ENCODE measurements at regions not wholly inside any gene's neighbourhood (a gene's known extent, or its start where the extent isn't known, plus 50 kb on each side); places are given as distances from the start of the nearest gene placed in this dataset.

DNA sequence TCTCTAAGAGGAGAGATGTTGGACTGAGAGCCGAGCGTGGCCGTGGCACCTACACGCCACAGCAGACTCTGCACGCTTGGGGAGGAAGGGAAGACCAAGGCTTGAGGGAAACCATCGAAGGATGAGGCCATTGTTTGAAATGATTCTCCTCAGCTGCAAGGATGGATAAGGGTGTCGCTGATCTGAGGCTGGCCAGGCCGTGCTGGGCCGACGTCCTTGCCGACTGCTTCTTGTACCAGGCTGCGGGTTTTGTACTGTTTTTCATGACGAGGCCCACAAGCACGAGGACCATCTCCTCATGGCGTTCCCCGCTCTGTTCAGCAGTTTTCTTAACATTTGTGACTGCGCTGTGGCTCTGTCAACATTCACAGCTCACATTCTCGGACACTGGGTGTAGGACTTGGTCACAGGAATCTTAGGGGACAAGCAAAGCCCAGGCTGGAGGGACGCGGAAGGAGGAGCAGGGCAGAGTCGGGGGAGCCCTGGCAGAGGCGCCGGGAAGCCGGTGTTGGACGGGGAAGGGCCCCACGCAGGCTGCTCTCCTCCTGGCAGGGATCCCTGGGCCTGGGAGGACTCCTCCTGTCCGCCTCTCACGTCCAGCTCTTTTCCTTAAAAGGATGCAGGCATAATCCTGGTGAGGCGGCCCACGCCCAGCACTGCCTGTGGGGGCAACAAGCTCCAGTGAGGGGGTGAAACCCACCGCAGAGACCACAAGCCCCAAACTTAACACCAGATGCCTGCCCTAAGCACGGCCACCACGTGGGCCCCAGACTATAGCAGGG lies 259.0 kb upstream of the SALL3 start:
- no peaks in the 10 kb centered on the region for H3K9me3 Mint-ChIP-seq
- H3K36me3 Mint-ChIP-seq (ENCODE audit: low read depth) = no peaks in the 10 kb centered on the region
- H3K4me3 Mint-ChIP-seq = no peak overlapping the region
- no peaks in the 10 kb centered on the region for H3K4me1 Mint-ChIP-seq
- no peak overlapping the region for H3K27ac Mint-ChIP-seq
- peaks cover 23% of the 10 kb centered on the region for H3K27me3 Mint-ChIP-seq
- no peak for ATAC-seq (replicated peaks)

DNA sequence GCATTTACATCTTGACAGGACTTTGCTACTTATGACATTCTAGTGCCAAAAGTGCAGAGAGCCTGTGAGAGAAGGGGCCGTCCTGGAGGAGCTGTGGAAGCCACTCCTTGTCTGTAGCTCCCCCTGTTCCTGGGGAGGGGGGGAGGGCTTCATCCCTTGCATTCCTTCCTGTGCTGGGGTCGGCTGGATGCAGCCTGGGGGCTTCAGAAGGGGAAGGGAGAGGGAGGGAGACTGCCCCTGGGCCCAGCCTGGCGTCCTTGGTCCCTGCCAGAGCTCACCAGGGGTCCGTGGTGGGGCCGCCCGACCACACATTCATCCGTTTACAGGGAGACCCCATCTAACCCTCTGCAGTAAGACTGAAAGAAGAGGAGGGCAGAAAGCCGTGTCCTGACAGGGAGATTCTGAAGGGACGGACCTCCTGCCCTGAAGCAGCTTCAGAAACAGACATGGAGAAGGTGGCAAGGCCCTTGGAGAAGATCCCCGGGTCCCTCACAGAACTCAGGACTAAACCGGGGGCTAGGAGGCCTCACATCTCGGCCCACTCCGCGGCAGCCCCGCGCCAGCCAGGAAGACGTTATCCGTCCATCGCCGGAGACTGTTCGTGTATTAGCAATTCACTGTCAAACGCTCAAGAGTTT lies 258.3 kb upstream of the SALL3 start:
- H3K4me3 Mint-ChIP-seq = no peak overlapping the region
- no peaks in the 10 kb centered on the region for H3K4me1 Mint-ChIP-seq
- H3K27me3 Mint-ChIP-seq = peaks cover 23% of the 10 kb centered on the region
- no peaks in the 10 kb centered on the region for H3K9me3 Mint-ChIP-seq
- ATAC-seq (replicated peaks) = no peak
- H3K36me3 Mint-ChIP-seq (ENCODE audit: low read depth) = no peaks in the 10 kb centered on the region
- no peak overlapping the region for H3K27ac Mint-ChIP-seq

DNA sequence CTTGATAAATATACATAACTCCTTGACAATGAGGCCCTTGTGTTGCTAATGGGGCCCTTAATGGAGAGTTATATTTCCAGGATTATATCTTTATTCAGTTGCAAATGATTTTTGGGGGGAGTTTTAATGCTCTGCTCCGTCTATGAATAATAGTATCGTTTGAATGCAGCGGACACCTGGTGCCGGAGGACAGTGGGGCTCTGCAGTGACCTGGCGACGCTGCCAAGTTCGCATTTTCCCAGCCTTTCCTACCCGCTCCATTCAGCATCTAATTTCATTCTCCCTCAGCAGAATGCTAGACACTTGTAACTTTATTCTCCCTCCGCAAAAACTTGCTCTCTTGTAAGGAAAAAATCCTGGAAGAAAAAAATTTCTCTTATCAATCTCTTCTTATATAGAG lies 257.6 kb upstream of the SALL3 start:
- no peak for ATAC-seq (replicated peaks)
- Mint-ChIP-seq H3K27me3 (peaks cover 23% of the 10 kb centered on the region), H3K27ac (no peak overlapping the region), H3K36me3 (ENCODE audit: low read depth) (no peaks in the 10 kb centered on the region), H3K4me1 (no peaks in the 10 kb centered on the region), H3K9me3 (no peaks in the 10 kb centered on the region), H3K4me3 (no peak overlapping the region)

DNA sequence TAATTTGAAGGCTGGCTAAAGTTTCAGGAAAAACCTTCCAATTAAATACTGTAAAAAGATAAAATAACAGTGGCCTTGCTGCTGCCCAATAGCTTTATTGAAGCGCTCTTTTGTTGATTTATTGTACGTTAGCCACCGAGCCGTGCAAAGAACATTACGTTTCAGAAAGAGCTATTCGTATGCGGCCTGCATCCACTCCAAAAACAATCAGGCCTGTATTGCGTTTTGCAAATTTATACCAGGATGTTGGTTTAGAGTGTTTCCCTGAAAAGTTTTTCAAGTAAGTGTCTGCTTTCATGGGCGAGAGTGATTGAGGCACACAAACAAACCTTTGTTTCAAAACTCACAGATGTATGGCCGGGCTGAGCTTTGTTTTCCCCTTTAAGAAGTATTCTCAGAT lies 257.2 kb upstream of the SALL3 start:
- Mint-ChIP-seq H3K27ac (no peak overlapping the region), H3K4me1 (no peaks in the 10 kb centered on the region), H3K4me3 (no peak overlapping the region), H3K9me3 (no peaks in the 10 kb centered on the region), H3K27me3 (peaks cover 23% of the 10 kb centered on the region), H3K36me3 (ENCODE audit: low read depth) (no peaks in the 10 kb centered on the region)
- ATAC-seq (replicated peaks) = no peak

DNA sequence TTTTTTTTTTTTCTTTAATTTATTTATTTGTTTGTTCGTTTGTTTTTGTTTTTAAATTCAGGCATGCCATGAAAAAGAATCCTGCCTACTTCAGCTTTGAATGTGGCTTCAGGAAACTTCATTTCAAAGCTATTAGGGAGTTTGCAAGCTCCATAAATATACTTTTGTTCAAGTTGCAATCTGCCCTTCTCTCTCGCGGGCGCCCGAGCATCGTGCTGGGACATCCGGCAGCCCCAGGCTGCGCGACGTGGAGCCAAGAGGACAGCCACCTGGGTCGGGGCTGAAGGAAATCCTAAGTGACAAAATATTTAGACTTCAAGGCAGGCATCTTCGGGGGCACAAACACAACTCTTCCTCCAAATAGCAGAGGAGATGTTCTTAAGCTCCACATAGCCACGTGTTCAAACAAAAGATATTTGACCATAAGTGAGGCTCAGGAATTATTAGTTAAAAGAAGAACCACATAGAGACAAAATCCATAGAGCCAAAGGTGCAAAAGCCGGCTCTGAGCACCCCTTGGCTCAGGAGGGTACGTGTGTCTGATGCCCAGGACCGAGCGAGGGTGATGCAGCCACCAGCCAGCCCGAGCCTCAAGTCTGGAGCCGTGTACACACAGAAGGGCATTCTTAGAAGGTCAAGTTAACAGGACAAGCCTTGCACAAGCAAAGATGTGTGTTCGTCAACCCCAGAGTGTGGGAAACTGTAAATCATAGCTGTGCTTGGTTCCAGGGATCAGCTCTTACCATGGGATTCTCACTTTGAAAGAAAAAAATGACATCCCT lies 256.5 kb upstream of the SALL3 start:
- H3K27me3 Mint-ChIP-seq = peaks cover 23% of the 10 kb centered on the region
- no peaks in the 10 kb centered on the region for H3K4me1 Mint-ChIP-seq
- no peaks in the 10 kb centered on the region for H3K36me3 Mint-ChIP-seq (ENCODE audit: low read depth)
- no peak for ATAC-seq (replicated peaks)
- H3K27ac Mint-ChIP-seq = no peak overlapping the region
- no peak overlapping the region for H3K4me3 Mint-ChIP-seq
- H3K9me3 Mint-ChIP-seq = no peaks in the 10 kb centered on the region

DNA sequence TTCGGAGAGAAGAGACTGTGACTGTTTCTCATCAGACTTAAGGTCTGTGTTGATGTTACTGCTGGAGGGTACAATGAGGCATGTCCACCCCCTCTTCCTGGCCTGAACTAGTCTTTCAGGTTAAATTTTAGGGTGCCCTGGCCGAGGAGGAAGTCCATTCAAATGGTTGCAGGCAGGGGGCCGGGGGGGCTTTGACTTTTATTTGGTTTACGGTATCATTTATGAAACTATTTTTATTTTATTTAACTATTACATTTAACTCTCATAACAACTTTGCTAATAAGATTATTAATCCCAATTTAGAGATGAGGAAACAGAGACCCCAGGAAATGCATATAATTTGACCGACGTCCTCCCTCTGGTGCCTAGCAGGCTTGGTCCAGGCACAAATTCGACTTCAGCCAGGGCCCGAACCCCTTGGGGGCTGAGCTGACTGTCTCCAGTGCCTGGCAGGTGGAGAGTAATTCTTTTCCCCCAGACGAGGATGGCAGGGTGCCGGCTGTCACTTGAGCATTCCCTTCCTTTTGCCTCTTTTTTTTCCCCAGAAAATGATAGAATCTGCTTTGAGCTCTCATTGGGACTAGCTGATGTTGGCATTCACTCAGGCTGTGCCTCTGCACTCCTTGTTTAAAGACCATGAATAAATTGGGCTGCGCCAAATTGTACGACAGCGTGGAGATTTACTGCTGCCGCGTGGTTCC lies 255.3 kb upstream of the SALL3 start:
- Mint-ChIP-seq H3K4me1 (no peaks in the 10 kb centered on the region), H3K9me3 (no peaks in the 10 kb centered on the region), H3K4me3 (no peak overlapping the region), H3K27me3 (peaks cover 19% of the 10 kb centered on the region), H3K27ac (no peak overlapping the region), H3K36me3 (ENCODE audit: low read depth) (no peaks in the 10 kb centered on the region)
- ATAC-seq (replicated peaks) = no peak

DNA sequence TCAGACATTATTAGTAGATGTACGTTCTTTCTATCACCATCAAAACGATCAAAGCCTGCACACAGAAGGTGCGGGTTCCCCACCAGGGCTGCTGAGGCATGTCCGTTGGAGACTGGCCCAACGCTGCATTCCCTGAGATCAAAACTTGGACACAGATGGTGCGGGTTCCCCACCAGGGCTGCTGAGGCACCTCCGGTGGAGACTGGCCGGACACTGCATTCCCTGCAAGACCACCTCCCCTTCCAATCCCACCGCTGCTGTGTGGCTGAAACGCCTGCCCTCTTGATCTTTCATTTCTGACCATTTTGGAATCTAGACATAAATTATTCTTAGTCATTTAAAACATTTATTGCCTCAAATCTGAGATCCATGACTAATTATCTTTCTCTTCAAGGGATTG lies 254.2 kb upstream of the SALL3 start:
- no peaks in the 10 kb centered on the region for H3K36me3 Mint-ChIP-seq (ENCODE audit: low read depth)
- H3K4me3 Mint-ChIP-seq = no peak overlapping the region
- peaks cover 16% of the 10 kb centered on the region for H3K27me3 Mint-ChIP-seq
- ATAC-seq (replicated peaks) = no peak
- no peaks in the 10 kb centered on the region for H3K9me3 Mint-ChIP-seq
- H3K4me1 Mint-ChIP-seq = no peaks in the 10 kb centered on the region
- H3K27ac Mint-ChIP-seq = no peak overlapping the region

DNA sequence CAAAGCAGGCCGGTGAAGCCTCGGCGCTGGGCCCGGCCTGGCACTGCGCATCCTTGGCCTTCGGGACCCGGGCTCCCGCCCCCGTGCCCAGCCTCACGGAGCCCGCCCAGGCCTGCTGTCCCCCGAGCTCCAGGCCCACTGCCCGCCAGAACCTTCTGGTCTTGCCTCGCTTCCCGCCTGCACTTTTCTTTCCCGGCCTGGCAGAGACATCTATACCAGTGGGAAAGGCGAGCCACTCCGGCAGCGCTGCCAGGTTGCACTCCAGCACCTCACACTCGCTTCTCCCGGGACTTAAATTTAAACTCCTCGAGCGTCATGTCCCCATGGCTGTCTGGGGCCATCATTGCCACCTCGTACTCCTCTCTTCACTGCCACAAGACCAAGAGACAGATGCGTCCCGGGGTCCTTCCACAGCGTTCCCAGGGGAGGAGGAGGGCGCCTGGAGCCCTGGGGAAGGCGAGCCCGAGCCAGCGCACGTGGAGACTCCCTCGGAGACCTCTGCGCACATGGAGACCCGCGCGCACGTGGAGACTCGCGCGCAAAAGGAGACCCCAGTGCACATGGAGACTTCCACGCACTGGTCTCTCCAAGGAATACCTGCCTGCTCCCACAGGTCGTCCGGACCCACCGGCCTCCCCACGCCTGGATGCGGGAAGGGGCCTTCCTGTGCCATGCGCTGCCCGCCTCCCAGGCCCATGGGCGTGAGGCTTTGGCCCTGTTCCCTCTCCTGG lies 253.1 kb upstream of the SALL3 start:
- no peak overlapping the region for H3K27ac Mint-ChIP-seq
- ATAC-seq (replicated peaks) = no peak
- no peaks in the 10 kb centered on the region for H3K36me3 Mint-ChIP-seq (ENCODE audit: low read depth)
- no peaks in the 10 kb centered on the region for H3K9me3 Mint-ChIP-seq
- no peaks in the 10 kb centered on the region for H3K4me1 Mint-ChIP-seq
- no peak overlapping the region for H3K4me3 Mint-ChIP-seq
- H3K27me3 Mint-ChIP-seq = peaks cover 14% of the 10 kb centered on the region

DNA sequence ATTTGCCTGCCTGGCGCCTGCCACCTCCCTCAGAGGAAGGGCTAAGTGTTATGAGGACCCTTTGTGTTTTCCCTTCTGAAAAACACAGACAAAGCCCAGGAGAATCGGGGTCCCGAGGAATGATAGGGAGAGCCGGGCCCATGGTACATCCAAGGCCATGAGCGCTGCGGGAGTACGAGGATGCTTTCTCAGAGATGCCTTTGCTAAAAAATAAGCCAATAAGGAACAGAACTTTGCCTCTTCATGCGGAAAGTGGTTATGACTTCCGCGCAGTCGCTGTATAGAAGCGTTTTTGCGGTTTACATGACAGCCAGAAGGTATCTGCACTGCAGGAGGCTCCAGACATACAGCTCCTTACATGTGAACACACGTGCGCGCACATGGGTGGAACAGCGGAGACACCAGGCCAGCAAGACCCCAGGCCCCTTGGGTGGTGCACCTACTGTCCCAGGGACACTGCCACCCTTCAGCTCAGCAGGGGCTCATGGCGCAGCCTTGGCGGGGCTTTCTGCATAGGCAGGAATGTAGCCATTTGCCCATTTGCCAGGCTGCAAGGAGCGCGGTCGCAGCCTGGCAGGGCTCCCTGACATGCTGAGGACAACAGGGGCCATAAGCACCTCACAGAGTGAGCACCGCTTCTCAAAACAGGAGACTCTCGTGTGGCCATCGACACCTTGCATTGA lies 252.4 kb upstream of the SALL3 start:
- Mint-ChIP-seq H3K36me3 (ENCODE audit: low read depth) (no peaks in the 10 kb centered on the region), H3K27me3 (peaks cover 11% of the 10 kb centered on the region), H3K4me3 (no peak overlapping the region), H3K4me1 (no peaks in the 10 kb centered on the region), H3K27ac (no peak overlapping the region), H3K9me3 (no peaks in the 10 kb centered on the region)
- no peak for ATAC-seq (replicated peaks)

DNA sequence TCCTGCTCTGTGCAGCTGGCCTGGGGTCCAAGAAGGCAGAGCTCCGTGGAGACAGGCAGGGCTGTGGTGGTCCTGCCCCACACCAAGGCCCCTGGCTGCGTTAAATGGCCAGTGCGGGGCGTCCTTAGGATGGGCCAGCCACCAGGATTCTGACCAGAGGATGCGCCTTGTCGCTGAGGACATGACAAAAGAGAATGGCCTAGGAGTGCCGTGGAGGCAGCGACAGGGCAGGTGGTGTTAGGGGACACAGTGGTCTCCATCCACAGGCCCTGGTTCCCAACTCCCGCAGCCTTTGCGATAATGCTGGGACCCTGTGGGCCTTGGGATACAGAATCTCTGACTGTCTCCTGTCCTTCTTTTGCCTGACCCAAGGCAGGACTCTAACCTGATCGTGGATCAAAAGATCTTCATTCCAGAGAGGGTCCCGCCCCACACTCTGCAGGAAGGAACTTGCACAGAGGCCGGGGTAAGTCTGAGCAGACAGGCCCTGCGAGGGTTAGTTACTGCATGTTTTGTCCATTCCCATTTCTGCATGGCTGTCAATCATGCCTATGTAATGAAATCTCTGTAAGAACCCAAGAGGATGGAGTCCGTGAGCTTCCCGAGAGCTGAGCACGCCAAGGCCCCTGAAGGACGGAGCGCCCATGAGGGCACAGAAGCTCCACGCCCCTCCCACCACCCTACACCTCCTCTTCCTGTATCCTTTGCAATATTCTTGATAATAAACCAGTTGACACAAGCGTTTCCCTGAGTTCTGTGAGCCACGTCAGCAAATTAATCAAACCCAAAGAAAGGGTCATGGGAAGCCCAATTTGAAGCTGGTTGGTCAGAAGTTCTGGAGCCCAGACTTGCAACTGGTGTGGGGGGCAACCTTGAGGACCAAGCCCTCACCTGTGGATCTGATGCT lies 251.5 kb upstream of the SALL3 start:
- no peak overlapping the region for H3K4me3 Mint-ChIP-seq
- H3K27ac Mint-ChIP-seq = no peak overlapping the region
- no peak for ATAC-seq (replicated peaks)
- peaks cover 15% of the 10 kb centered on the region for H3K27me3 Mint-ChIP-seq
- no peaks in the 10 kb centered on the region for H3K9me3 Mint-ChIP-seq
- H3K4me1 Mint-ChIP-seq = no peaks in the 10 kb centered on the region
- no peaks in the 10 kb centered on the region for H3K36me3 Mint-ChIP-seq (ENCODE audit: low read depth)

DNA sequence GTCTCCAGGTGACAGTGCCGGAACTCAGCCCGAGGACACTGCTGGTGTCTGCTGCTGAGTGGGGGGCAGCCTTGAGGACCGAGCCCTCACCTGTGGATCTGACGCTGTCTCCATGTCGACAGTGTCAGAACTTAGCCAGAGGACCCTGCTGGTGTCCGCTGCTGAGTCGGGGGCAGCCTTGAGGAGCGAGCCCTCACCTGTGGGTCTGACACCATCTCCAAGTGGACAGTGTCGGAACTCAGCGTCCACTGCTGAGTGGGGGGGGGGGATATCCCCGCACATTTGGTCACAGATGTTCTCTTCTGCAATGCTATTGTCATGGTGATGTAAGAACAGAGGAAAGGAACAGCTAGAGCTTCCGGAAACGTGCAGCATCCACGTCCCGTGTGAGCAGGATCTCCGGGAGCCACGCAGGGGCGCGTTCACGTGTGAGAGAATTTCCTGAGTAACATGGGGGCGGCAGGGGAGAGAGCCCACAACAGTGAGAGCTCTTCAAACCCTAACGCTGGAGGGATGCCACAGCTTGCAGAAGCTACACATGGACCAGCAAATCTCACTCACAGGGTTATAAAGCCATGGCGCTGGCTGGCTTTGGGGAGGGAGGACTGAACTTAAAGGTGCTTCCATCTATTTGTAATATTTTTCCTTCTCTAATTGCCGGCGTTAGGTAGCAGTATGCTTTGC lies 250.7 kb upstream of the SALL3 start:
- Mint-ChIP-seq H3K27me3 (peaks cover 7% of the 10 kb centered on the region), H3K27ac (no peak overlapping the region), H3K4me1 (no peaks in the 10 kb centered on the region), H3K9me3 (no peaks in the 10 kb centered on the region), H3K36me3 (ENCODE audit: low read depth) (no peaks in the 10 kb centered on the region), H3K4me3 (no peak overlapping the region)
- ATAC-seq (replicated peaks) = no peak

DNA sequence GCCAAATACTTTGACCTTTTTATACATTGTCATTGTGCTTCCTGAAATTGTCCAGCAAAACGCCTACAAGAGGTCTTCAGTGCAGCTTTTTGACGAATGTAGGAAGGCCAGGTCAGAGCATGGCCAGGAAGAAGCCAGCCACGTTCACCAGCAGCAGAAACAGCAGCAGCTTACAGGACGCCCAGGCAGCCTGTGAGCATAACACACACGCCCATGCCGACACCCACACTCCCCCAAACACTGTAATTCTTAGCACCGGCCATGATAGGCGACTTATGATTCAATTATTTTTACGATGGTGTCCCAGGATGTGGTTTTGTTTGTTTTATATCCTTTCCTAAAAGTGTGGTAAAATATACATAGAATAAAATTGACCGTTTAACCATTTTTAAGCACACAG lies 249.1 kb upstream of the SALL3 start:
- H3K27ac Mint-ChIP-seq = no peak overlapping the region
- no peaks in the 10 kb centered on the region for H3K36me3 Mint-ChIP-seq (ENCODE audit: low read depth)
- no peak overlapping the region for H3K4me3 Mint-ChIP-seq

More for the DNA sequence above, 249.1 kb upstream of the SALL3 start:
- Mint-ChIP-seq H3K4me1 (no peaks in the 10 kb centered on the region), H3K27me3 (peaks cover 5% of the 10 kb centered on the region), H3K9me3 (no peaks in the 10 kb centered on the region)
- ATAC-seq (replicated peaks) = no peak

Measured in activated T-helper 17 cell treated with anti-CD3 and anti-CD28 coated beads, Interleukin-2, amount 50 U/mL, for 72 hours (primary cell).